Activated naive CD8-positive, alpha-beta T cell treated with anti-CD3 and anti-CD28 coated beads, Interleukin-2, amount 50 U/mL, for 24 hours (primary cell): ENCODE measurements at regions not wholly inside any gene's neighbourhood (a gene's known extent, or its start where the extent isn't known, plus 50 kb on each side); places are given as distances from the start of the nearest gene placed in this dataset.
"Not testable (repeated sequence)": the region's sequence is repeated elsewhere in the genome, so short reads cannot be mapped to it uniquely, and the experiment has no call there.

Experiments used
- ATAC-seq: fragments of 150-1000 bp; cut with Tn5 transposase; one replicate; pipeline ENCODE4 v1.10.0; 2021
- DNase-seq: peaks from one replicate; pipeline ENCODE4 v3.0.0; 2021
- H3K27ac Mint-ChIP-seq: one replicate; pipeline ENCODE4 v1.8.0; 2021; ENCODE audit warnings: mild to moderate bottlenecking, mixed read lengths
- H3K27me3 Mint-ChIP-seq: one replicate; pipeline ENCODE4 v1.8.0; 2021; ENCODE audit warnings: mixed read lengths
- H3K36me3 Mint-ChIP-seq: one replicate; pipeline ENCODE4 v1.8.0; 2021; ENCODE audit warnings: low read depth, mixed read lengths
- H3K4me1 Mint-ChIP-seq: one replicate; pipeline ENCODE4 v1.8.0; 2021; ENCODE audit warnings: mixed read lengths
- H3K4me3 Mint-ChIP-seq: one replicate; pipeline ENCODE4 v1.8.0; 2021; ENCODE audit warnings: mild to moderate bottlenecking, moderate library complexity, mixed read lengths
- H3K9me3 Mint-ChIP-seq: one replicate; pipeline ENCODE4 v1.8.0; 2021; ENCODE audit warnings: mixed read lengths

DNA sequence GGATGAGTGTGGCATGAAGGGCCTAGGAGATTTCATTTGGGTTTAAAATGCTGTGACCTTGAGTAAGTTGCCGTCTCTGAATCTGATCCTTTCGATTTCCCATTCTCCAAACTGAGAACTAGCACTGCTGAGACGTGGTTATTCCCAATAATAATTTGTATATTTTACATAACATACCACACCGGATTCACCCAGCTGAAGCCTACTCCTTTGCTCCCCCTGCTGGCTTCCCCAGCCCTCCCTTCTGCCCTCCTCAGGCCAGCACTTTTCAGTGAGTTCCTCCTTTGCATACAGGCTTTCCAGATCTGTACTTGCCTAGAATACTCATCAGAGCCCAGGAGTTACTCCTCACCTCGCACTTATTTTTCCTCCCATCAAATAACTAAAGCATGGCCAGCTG, 255.1 kb downstream of the OR4F29 start:
- not testable (repeated sequence) for H3K36me3 Mint-ChIP-seq, H3K27ac Mint-ChIP-seq, H3K9me3 Mint-ChIP-seq, DNase-seq, ATAC-seq, H3K27me3 Mint-ChIP-seq, H3K4me1 Mint-ChIP-seq, H3K4me3 Mint-ChIP-seq

DNA sequence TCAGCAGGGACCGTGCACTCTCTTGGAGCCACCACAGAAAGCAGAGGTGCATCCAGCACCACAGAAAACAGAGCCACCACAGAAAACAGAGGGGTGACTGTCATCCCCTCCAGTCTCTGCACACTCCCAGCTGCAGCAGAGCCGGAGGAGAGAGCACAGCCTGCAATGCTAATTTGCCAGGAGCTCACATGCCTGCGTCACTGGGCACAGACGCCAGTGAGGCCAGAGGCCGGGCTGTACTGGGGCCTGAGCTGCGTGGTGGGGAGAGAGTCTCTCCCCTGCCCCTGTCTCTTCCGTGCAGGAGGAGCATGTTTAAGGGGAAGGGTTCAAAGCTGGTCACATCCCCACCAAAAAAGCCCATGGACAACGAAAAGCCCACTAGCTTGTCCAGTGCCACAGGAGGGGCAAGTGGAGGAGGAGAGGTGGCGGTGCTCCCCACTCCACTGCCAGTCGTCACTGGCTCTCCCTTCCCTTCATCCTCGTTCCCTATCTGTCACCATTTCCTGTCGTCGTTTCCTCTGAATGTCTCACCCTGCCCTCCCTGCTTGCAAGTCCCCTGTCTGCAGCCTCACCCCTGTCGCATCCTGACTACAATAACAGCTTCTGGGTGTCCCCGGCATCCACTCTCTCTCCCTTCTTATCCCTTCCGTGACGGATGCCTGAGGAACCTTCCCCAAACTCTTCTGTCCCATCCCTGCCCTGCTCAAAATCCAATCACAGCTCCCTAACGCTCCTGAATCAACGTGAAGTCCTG, 260.0 kb downstream of the OR4F29 start:
- H3K36me3 Mint-ChIP-seq, H3K9me3 Mint-ChIP-seq, H3K27ac Mint-ChIP-seq, H3K4me3 Mint-ChIP-seq, H3K4me1 Mint-ChIP-seq, ATAC-seq, H3K27me3 Mint-ChIP-seq: not testable (repeated sequence)
- peak; percentile 1 for DNase-seq

DNA sequence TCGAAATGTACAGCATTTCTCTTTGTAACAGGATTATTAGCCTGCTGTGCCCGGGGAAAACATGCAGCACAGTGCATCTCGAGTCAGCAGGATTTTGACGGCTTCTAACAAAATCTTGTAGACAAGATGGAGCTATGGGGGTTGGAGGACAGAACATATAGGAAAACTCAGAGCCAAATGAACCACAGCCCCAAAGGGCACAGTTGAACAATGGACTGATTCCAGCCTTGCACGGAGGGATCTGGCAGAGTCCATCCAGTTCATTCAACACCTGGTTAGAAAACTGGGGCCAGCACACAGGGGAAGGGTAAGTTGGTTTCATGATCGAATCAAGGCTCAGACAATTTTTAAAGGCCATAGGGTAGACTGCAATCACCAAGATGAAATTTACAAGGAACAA, 260.8 kb downstream of the OR4F29 start:
- not testable (repeated sequence) for H3K27me3 Mint-ChIP-seq, H3K4me1 Mint-ChIP-seq, ATAC-seq, H3K4me3 Mint-ChIP-seq, H3K9me3 Mint-ChIP-seq, H3K27ac Mint-ChIP-seq, H3K36me3 Mint-ChIP-seq
- peak; percentile 0 for DNase-seq

DNA sequence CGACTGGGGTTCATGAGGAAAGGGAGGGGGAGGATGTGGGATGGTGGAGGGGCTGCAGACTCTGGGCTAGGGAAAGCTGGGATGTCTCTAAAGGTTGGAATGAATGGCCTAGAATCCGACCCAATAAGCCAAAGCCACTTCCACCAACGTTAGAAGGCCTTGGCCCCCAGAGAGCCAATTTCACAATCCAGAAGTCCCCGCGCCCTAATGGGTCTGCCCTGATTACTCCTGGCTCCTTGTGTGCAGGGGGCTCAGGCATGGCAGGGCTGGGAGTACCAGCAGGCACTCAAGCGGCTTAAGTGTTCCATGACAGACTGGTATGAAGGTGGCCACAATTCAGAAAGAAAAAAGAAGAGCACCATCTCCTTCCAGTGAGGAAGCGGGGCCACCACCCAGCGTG, 261.6 kb downstream of the OR4F29 start:
- H3K9me3 Mint-ChIP-seq, H3K27me3 Mint-ChIP-seq, ATAC-seq, H3K4me1 Mint-ChIP-seq, H3K27ac Mint-ChIP-seq, H3K4me3 Mint-ChIP-seq, H3K36me3 Mint-ChIP-seq, DNase-seq: not testable (repeated sequence)

DNA sequence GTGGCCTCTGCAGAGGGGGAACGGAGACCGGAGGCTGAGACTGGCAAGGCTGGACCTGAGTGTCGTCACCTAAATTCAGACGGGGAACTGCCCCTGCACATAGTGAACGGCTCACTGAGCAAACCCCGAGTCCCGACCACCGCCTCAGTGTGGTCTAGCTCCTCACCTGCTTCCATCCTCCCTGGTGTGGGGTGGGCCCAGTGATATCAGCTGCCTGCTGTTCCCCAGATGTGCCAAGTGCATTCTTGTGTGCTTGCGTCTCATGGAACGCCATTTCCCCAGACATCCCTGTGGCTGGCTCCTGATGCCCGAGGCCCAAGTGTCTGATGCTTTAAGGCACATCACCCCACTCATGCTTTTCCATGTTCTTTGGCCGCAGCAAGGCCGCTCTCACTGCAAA, 262.2 kb downstream of the OR4F29 start:
- not testable (repeated sequence) for H3K9me3 Mint-ChIP-seq, H3K4me3 Mint-ChIP-seq, H3K36me3 Mint-ChIP-seq, H3K27ac Mint-ChIP-seq, ATAC-seq, H3K27me3 Mint-ChIP-seq, DNase-seq, H3K4me1 Mint-ChIP-seq

DNA sequence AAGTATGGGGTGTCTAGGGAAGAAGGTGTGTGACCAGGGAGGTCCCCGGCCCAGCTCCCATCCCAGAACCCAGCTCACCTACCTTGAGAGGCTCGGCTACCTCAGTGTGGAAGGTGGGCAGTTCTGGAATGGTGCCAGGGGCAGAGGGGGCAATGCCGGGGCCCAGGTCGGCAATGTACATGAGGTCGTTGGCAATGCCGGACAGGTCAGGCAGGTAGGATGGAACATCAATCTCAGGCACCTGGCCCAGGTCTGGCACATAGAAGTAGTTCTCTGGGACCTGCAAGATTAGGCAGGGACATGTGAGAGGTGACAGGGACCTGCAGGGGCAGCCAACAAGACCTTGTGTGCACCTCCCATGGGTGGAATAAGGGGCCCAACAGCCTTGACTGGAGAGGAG, 264.2 kb downstream of the OR4F29 start:
- DNase-seq, ATAC-seq, H3K9me3 Mint-ChIP-seq, H3K36me3 Mint-ChIP-seq, H3K4me1 Mint-ChIP-seq, H3K4me3 Mint-ChIP-seq, H3K27me3 Mint-ChIP-seq, H3K27ac Mint-ChIP-seq: not testable (repeated sequence)

DNA sequence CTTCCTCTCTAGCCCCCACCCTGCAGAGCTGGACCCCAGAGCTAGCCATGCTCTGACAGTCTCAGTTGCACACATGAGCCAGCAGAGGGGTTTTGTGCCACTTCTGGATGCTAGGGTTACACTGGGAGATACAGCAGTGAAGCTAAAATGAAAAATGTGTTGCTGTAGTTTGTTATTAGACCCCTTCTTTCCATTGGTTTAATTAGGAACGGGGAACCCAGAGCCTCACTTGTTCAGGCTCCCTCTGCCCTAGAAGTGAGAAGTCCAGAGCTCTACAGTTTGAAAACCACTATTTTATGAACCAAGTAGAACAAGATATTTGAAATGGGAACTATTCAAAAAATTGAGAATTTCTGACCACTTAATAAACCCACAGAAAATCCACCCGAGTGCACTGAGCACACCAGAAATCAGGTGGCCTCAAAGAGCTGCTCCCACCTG, 264.8 kb downstream of the OR4F29 start:
- H3K4me1 Mint-ChIP-seq, H3K27me3 Mint-ChIP-seq: not testable (repeated sequence)

DNA sequence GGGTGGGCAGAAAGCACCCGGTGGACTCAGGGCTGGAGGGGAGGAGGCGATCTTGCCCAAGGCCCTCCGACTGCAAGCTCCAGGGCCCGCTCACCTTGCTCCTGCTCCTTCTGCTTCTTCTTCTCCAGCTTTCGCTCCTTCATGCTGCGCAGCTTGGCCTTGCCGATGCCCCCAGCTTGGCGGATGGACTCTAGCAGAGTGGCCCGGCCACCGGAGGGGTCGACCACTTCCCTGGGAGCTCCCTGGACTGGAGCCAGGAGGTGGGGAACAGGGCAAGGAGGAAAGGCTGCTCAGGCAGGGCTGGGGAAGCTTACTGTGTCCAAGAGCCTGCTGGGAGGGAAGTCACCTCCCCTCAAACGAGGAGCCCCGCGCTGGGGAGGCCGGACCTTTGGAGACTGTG, 265.3 kb downstream of the OR4F29 start:
- not testable (repeated sequence) for DNase-seq, ATAC-seq

More for the DNA sequence above, 264.8 kb downstream of the OR4F29 start:
- H3K4me3 Mint-ChIP-seq, H3K36me3 Mint-ChIP-seq, H3K27ac Mint-ChIP-seq, ATAC-seq, H3K9me3 Mint-ChIP-seq: not testable (repeated sequence)
- peak; percentile 1 for DNase-seq

DNA sequence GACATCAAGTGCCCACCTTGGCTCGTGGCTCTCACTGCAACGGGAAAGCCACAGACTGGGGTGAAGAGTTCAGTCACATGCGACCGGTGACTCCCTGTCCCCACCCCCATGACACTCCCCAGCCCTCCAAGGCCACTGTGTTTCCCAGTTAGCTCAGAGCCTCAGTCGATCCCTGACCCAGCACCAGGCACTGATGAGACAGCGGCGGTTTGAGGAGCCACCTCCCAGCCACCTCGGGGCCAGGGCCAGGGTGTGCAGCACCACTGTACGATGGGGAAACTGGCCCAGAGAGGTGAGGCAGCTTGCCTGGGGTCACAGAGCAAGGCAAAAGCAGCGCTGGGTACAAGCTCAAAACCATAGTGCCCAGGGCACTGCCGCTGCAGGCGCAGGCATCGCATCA, 266.0 kb downstream of the OR4F29 start:
- H3K27ac Mint-ChIP-seq, ATAC-seq, H3K36me3 Mint-ChIP-seq, H3K27me3 Mint-ChIP-seq, H3K4me3 Mint-ChIP-seq, H3K4me1 Mint-ChIP-seq, H3K9me3 Mint-ChIP-seq: not testable (repeated sequence)
- peak; percentile 0 for DNase-seq

More for the DNA sequence above, 265.3 kb downstream of the OR4F29 start:
- H3K36me3 Mint-ChIP-seq, H3K27me3 Mint-ChIP-seq, H3K4me1 Mint-ChIP-seq, H3K4me3 Mint-ChIP-seq, H3K27ac Mint-ChIP-seq, H3K9me3 Mint-ChIP-seq: not testable (repeated sequence)

DNA sequence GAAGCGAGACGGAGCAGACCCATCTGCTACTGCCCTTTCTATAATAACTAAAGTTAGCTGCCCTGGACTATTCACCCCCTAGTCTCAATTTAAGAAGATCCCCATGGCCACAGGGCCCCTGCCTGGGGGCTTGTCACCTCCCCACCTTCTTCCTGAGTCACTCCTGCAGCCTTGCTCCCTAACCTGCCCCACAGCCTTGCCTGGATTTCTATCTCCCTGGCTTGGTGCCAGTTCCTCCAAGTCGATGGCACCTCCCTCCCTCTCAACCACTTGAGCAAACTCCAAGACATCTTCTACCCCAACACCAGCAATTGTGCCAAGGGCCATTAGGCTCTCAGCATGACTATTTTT, 267.2 kb downstream of the OR4F29 start:
- not testable (repeated sequence) for ATAC-seq
- peak; percentile 6 for DNase-seq

DNA sequence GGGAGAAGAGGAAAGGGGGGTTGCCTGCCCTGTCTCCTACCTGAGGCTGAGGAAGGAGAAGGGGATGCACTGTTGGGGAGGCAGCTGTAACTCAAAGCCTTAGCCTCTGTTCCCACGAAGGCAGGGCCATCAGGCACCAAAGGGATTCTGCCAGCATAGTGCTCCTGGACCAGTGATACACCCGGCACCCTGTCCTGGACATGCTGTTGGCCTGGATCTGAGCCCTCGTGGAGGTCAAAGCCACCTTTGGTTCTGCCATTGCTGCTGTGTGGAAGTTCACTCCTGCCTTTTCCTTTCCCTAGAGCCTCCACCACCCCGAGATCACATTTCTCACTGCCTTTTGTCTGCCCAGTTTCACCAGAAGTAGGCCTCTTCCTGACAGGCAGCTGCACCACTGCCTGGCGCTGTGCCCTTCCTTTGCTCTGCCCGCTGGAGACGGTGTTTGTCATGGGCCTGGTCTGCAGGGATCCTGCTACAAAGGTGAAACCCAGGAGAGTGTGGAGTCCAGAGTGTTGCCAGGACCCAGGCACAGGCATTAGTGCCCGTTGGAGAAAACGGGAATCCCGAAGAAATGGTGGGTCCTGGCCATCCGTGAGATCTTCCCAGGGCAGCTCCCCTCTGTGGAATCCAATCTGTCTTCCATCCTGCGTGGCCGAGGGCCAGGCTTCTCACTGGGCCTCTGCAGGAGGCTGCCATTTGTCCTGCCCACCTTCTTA, 267.7 kb downstream of the OR4F29 start:
- not testable (repeated sequence) for H3K4me3 Mint-ChIP-seq, H3K27ac Mint-ChIP-seq, H3K27me3 Mint-ChIP-seq, ATAC-seq, H3K9me3 Mint-ChIP-seq, H3K36me3 Mint-ChIP-seq, H3K4me1 Mint-ChIP-seq
- peak; percentile 16 for DNase-seq

More for the DNA sequence above, 267.2 kb downstream of the OR4F29 start:
- H3K27me3 Mint-ChIP-seq, H3K4me1 Mint-ChIP-seq, H3K4me3 Mint-ChIP-seq, H3K36me3 Mint-ChIP-seq, H3K9me3 Mint-ChIP-seq, H3K27ac Mint-ChIP-seq: not testable (repeated sequence)

DNA sequence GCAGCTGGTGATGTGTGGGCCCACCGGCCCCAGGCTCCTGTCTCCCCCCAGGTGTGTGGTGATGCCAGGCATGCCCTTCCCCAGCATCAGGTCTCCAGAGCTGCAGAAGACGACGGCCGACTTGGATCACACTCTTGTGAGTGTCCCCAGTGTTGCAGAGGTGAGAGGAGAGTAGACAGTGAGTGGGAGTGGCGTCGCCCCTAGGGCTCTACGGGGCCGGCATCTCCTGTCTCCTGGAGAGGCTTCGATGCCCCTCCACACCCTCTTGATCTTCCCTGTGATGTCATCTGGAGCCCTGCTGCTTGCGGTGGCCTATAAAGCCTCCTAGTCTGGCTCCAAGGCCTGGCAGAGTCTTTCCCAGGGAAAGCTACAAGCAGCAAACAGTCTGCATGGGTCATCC, 268.4 kb downstream of the OR4F29 start:
- DNase-seq, result peak; percentile 3
- not testable (repeated sequence) for H3K36me3 Mint-ChIP-seq, H3K27ac Mint-ChIP-seq, H3K4me3 Mint-ChIP-seq, H3K9me3 Mint-ChIP-seq, H3K4me1 Mint-ChIP-seq, H3K27me3 Mint-ChIP-seq, ATAC-seq

DNA sequence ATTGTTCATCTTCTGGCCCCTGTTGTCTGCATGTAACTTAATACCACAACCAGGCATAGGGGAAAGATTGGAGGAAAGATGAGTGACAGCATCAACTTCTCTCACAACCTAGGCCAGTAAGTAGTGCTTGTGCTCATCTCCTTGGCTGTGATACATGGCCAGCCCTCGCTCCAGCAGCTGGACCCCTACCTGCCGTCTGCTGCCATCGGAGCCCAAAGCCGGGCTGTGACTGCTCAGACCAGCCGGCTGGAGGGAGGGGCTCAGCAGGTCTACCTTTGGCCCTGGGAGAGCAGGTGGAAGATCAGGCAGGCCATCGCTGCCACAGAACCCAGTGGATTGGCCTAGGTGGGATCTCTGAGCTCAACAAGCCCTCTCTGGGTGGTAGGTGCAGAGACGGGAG, 268.8 kb downstream of the OR4F29 start:
- H3K4me3 Mint-ChIP-seq, H3K27me3 Mint-ChIP-seq, H3K4me1 Mint-ChIP-seq, H3K9me3 Mint-ChIP-seq, ATAC-seq, H3K27ac Mint-ChIP-seq, H3K36me3 Mint-ChIP-seq: not testable (repeated sequence)
- DNase-seq, result peak; percentile 0

DNA sequence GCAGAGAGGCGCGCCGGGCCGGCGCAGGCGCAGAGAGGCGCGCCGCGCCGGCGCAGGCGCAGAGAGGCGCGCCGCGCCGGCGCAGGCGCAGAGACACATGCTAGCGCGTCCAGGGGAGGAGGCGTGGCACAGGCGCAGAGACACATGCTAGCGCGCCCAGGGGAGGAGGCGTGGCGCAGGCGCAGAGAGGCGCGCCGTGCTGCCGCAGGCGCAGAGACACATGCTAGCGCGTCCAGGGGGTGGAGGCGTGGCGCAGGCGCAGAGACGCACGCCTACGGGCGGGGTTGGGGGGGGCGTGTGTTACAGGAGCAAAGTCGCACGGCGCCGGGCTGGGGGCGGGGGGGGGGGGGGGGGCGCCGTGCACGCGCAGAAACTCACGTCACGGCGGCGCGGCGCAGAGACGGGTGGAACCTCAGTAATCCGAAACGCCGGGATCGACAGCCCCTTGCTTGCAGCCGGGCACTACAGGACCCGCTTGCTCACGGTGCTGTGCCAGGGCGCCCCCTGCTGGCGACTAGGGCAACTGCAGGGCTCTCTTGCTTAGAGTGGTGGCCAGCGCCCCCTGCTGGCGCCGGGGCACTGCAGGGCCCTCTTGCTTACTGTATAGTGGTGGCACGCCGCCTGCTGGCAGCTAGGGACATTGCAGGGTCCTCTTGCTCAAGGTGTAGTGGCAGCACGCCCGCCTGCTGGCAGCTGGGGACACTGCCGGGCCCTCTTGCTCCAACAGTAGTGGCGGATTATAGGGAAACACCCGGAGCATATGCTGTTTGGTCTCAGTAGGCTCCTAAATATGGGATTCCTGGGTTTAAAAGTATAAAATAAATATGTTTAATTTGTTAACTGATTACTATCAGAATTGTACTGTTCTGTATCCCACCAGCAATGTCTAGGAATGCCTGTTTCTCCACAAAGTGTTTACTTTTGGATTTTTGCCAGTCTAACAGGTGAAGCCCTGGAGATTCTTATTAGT, 269.9 kb downstream of the OR4F29 start:
- not testable (repeated sequence) for H3K4me1 Mint-ChIP-seq, H3K27ac Mint-ChIP-seq, H3K36me3 Mint-ChIP-seq, H3K9me3 Mint-ChIP-seq, ATAC-seq, H3K4me3 Mint-ChIP-seq, H3K27me3 Mint-ChIP-seq
- peak; percentile 35 for DNase-seq

DNA sequence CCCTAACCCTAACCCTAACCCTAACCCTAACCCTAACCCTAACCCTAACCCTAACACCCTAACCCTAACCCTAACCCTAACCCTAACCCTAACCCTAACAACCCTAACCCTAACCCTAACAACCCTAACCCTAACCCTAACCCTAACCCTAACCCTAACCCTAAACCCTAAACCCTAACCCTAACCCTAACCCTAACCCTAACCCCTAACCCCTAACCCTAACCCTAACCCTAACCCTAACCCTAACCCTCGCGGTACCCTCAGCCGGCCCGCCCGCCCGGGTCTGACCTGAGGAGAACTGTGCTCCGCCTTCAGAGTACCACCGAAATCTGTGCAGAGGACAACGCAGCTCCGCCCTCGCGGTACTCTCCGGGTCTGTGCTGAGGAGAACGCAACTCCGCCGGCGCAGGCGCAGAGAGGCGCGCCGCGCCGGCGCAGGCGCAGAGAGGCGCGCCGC, 270.7 kb downstream of the OR4F29 start:
- DNase-seq (peak; percentile 5), ATAC-seq (peak; percentile 59)
- not testable (repeated sequence) for H3K4me3 Mint-ChIP-seq, H3K27ac Mint-ChIP-seq, H3K4me1 Mint-ChIP-seq, H3K9me3 Mint-ChIP-seq, H3K27me3 Mint-ChIP-seq, H3K36me3 Mint-ChIP-seq
